ENCODE measurements at regions not wholly inside any gene's neighbourhood (a gene's known extent, or its start where the extent isn't known, plus 50 kb on each side); places are given as distances from the start of the nearest gene placed in this dataset.

- H3K4me3 ChIP-seq (ENCODE audit: low read length) = no peak overlapping the region
- Mint-ChIP-seq H3K36me3 (ENCODE audit: low read depth) (peaks cover 24% of the 10 kb centered on the region), H3K4me3 (no peak overlapping the region), H3K27me3 (ENCODE audit: insufficient read depth) (no peaks in the 10 kb centered on the region), H3K27ac (no peak overlapping the region), H3K9me3 (peaks cover 16% of the 10 kb centered on the region), H3K4me1 (no peaks in the 10 kb centered on the region)
- H3K9me3 ChIP-seq (ENCODE audit: control insufficient read depth, low read length) = no peaks in the 10 kb centered on the region
- H3K27ac ChIP-seq (ENCODE audit: low read depth, low read length) = no peak overlapping the region
- no peaks in the 10 kb centered on the region for H3K36me3 ChIP-seq (ENCODE audit: control insufficient read depth, insufficient read depth, low read length)
- H3K9ac ChIP-seq (ENCODE audit: extremely low read depth, low read length, poor library complexity, severe bottlenecking) = no peak overlapping the region
- DNase-seq = no peak
- H3K4me1 ChIP-seq (ENCODE audit: control insufficient read depth, insufficient read depth, low read length) = no peaks in the 10 kb centered on the region
- TF ChIP-seq CTCF (conservative IDR thresholded peaks at IDR 0.05) = no peak
- no peaks in the 10 kb centered on the region for H3K27me3 ChIP-seq (ENCODE audit: control insufficient read depth, insufficient read depth, low read length, poor library complexity, severe bottlenecking)
Observed at GRCh38 chr4:11081006-11081405, 347.7 kb downstream of the HS3ST1 start.

- WGBS, 2 experiments (ENCODE audit: insufficient coverage in 1 of 2, insufficient read length in 1 of 2) = 84 to 100% methylated on average over 1 of the region's 1 CpG
- TF ChIP-seq CTCF (conservative IDR thresholded peaks at IDR 0.05) = no peak
- no peak overlapping the region for H3K4me3 ChIP-seq (ENCODE audit: low read length)
- no peaks in the 10 kb centered on the region for H3K4me1 ChIP-seq (ENCODE audit: control insufficient read depth, insufficient read depth, low read length)
- Mint-ChIP-seq H3K9me3 (peaks cover 16% of the 10 kb centered on the region), H3K27me3 (ENCODE audit: insufficient read depth) (no peaks in the 10 kb centered on the region), H3K4me3 (no peak overlapping the region), H3K27ac (no peak overlapping the region), H3K36me3 (ENCODE audit: low read depth) (peaks cover 24% of the 10 kb centered on the region), H3K4me1 (peaks cover 7% of the 10 kb centered on the region)
- no peaks in the 10 kb centered on the region for H3K36me3 ChIP-seq (ENCODE audit: control insufficient read depth, insufficient read depth, low read length)
- DNase-seq = no peak
- no peak overlapping the region for H3K9ac ChIP-seq (ENCODE audit: extremely low read depth, low read length, poor library complexity, severe bottlenecking)
- no peaks in the 10 kb centered on the region for H3K27me3 ChIP-seq (ENCODE audit: control insufficient read depth, insufficient read depth, low read length, poor library complexity, severe bottlenecking)
- no peak overlapping the region for H3K27ac ChIP-seq (ENCODE audit: low read depth, low read length)
- H3K9me3 ChIP-seq (ENCODE audit: control insufficient read depth, low read length) = no peaks in the 10 kb centered on the region
Observed at GRCh38 chr4:11079171-11079570, 349.5 kb downstream of the HS3ST1 start.

GRCh38 chr4:11074581-11075241, 354.0 kb downstream of the HS3ST1 start:
- Histone ChIP-seq H3K9ac (ENCODE audit: extremely low read depth, low read length, poor library complexity, severe bottlenecking) (no peak overlapping the region), H3K9me3 (ENCODE audit: control insufficient read depth, low read length) (no peaks in the 10 kb centered on the region), H3K4me1 (ENCODE audit: control insufficient read depth, insufficient read depth, low read length) (peaks cover 3% of the 10 kb centered on the region), H3K4me3 (ENCODE audit: low read length) (no peak overlapping the region), H3K27me3 (ENCODE audit: control insufficient read depth, insufficient read depth, low read length, poor library complexity, severe bottlenecking) (no peaks in the 10 kb centered on the region), H3K27ac (ENCODE audit: low read depth, low read length) (no peak overlapping the region), H3K36me3 (ENCODE audit: control insufficient read depth, insufficient read depth, low read length) (no peaks in the 10 kb centered on the region)
- Mint-ChIP-seq H3K4me1 (peaks cover 32% of the 10 kb centered on the region), H3K27me3 (ENCODE audit: insufficient read depth) (no peaks in the 10 kb centered on the region), H3K27ac (no peak overlapping the region), H3K4me3 (no peak overlapping the region), H3K9me3 (no peaks in the 10 kb centered on the region), H3K36me3 (ENCODE audit: low read depth) (peaks cover 6% of the 10 kb centered on the region)
- WGBS, 2 experiments (ENCODE audit: insufficient coverage in 1 of 2, insufficient read length in 1 of 2) = 84 to 100% methylated on average over 2 to 4 of the region's 4 CpGs
- no peak for TF ChIP-seq CTCF (conservative IDR thresholded peaks at IDR 0.05)
- no peak for DNase-seq
